Mesodermal cell (in vitro differentiated cells): ENCODE measurements at regions not wholly inside any gene's neighbourhood (a gene's known extent, or its start where the extent isn't known, plus 50 kb on each side); places are given as distances from the start of the nearest gene placed in this dataset.
"Not testable (repeated sequence)": the region's sequence is repeated elsewhere in the genome, so short reads cannot be mapped to it uniquely, and the experiment has no call there.

Experiments used
- H3K27ac ChIP-seq: 2 replicates; pipeline ENCODE4 v1.7.0; 2013; ENCODE audit warnings: mild to moderate bottlenecking, low read depth, low read length, moderate library complexity; ENCODE audit not compliant: severe bottlenecking
- H3K36me3 ChIP-seq: 2 replicates; pipeline ENCODE4 v1.7.1; 2013; ENCODE audit warnings: mild to moderate bottlenecking, low read length, moderate library complexity; ENCODE audit not compliant: control insufficient read depth, insufficient read depth
- H3K4me1 ChIP-seq: one replicate; pipeline ENCODE4 v1.7.1; 2013; ENCODE audit warnings: mild to moderate bottlenecking, low read length; ENCODE audit not compliant: insufficient read depth, control insufficient read depth, poor library complexity, severe bottlenecking
- H3K4me3 ChIP-seq: 2 replicates; pipeline ENCODE4 v1.7.0; 2013; ENCODE audit warnings: low read length, control low read depth, mild to moderate bottlenecking; ENCODE audit not compliant: insufficient read depth, poor library complexity, severe bottlenecking; ENCODE audit errors: extremely low read depth
- H3K9me3 ChIP-seq: 2 replicates; pipeline ENCODE4 v1.7.1; 2013; ENCODE audit warnings: mild to moderate bottlenecking, low read length, moderate library complexity; ENCODE audit not compliant: control insufficient read depth
- WGBS, 2 experiments: methylation state at CpG; one replicate each; pipeline ENCODE4 v1.1.5; 2013; ENCODE audit warnings: missing lambda C conversion rate in 2 of 2; ENCODE audit not compliant: insufficient coverage in 2 of 2; 5-methylcytosine and 5-hydroxymethylcytosine counted together

- no peaks in the 10 kb centered on the region for H3K9me3 ChIP-seq
- no peak overlapping the region for H3K4me3 ChIP-seq
- H3K4me1 ChIP-seq: no peaks in the 10 kb centered on the region
- H3K36me3 ChIP-seq: no peaks in the 10 kb centered on the region
- no peak overlapping the region for H3K27ac ChIP-seq
- WGBS, 2 experiments: 100% methylated on average over 1 of the region's 4 CpGs; no CpG with 5 or more reads in 1 of the 2 experiments
These were observed 1622.5 kb downstream of the REEP3 start for GRCh38 chr10:65143723-65144122.

GRCh38 chr10:65149878-65150277 is 1628.7 kb downstream of the REEP3 start:
- 80% methylated on average over 1 of the region's 1 CpG; no CpG with 5 or more reads in 1 of the 2 experiments for WGBS, 2 experiments
- Histone ChIP-seq H3K4me3 (no peak overlapping the region), H3K9me3 (no peaks in the 10 kb centered on the region), H3K27ac (no peak overlapping the region), H3K36me3 (no peaks in the 10 kb centered on the region), H3K4me1 (no peaks in the 10 kb centered on the region)

- Histone ChIP-seq H3K4me3 (no peak overlapping the region), H3K4me1 (no peaks in the 10 kb centered on the region), H3K9me3 (no peaks in the 10 kb centered on the region), H3K36me3 (no peaks in the 10 kb centered on the region), H3K27ac (no peak overlapping the region)
- WGBS, 2 experiments: 95 to 100% methylated on average over 2 of the region's 4 CpGs
These were observed 1645.1 kb downstream of the REEP3 start for GRCh38 chr10:65166272-65166671.

GRCh38 chr10:65172249-65172648 is 1651.0 kb downstream of the REEP3 start:
- H3K27ac ChIP-seq: no peak overlapping the region
- H3K4me3 ChIP-seq: no peak overlapping the region
- no peaks in the 10 kb centered on the region for H3K4me1 ChIP-seq
- 100% methylated on average over 1 of the region's 2 CpGs for WGBS, 2 experiments
- H3K36me3 ChIP-seq: no peaks in the 10 kb centered on the region
- no peaks in the 10 kb centered on the region for H3K9me3 ChIP-seq

- 90 to 93% methylated on average over 3 to 7 of the region's 7 CpGs for WGBS, 2 experiments
- no peaks in the 10 kb centered on the region for H3K9me3 ChIP-seq
- no peak overlapping the region for H3K4me3 ChIP-seq
- H3K4me1 ChIP-seq: no peaks in the 10 kb centered on the region
- no peak overlapping the region for H3K27ac ChIP-seq
- H3K36me3 ChIP-seq: no peaks in the 10 kb centered on the region
These were observed 1655.8 kb downstream of the REEP3 start for GRCh38 chr10:65176994-65177393.

- WGBS, 2 experiments: no CpG with 5 or more reads among the region's 1 CpG
- Histone ChIP-seq H3K9me3 (no peaks in the 10 kb centered on the region), H3K4me3 (no peak overlapping the region), H3K27ac (no peak overlapping the region), H3K4me1 (no peaks in the 10 kb centered on the region), H3K36me3 (no peaks in the 10 kb centered on the region)
These were observed 1662.0 kb downstream of the REEP3 start for GRCh38 chr10:65183236-65183635.

- H3K27ac ChIP-seq, H3K4me3 ChIP-seq, H3K9me3 ChIP-seq, H3K36me3 ChIP-seq, H3K4me1 ChIP-seq: not testable (repeated sequence)
- no CpG with 5 or more reads among the region's 1 CpG for WGBS, 2 experiments
These were observed 1665.5 kb downstream of the REEP3 start for GRCh38 chr10:65186668-65187067.

GRCh38 chr10:65194126-65194525 is 1672.9 kb downstream of the REEP3 start:
- Histone ChIP-seq H3K9me3 (no peaks in the 10 kb centered on the region), H3K27ac (no peak overlapping the region), H3K4me3 (no peak overlapping the region), H3K36me3 (no peaks in the 10 kb centered on the region), H3K4me1 (peaks cover 4% of the 10 kb centered on the region)
- WGBS, 2 experiments: 77 to 88% methylated on average over 4 to 6 of the region's 7 CpGs

- no peak overlapping the region for H3K4me3 ChIP-seq
- peaks cover 4% of the 10 kb centered on the region for H3K4me1 ChIP-seq
- no peaks in the 10 kb centered on the region for H3K36me3 ChIP-seq
- no peaks in the 10 kb centered on the region for H3K9me3 ChIP-seq
- 100% methylated on average over 1 of the region's 2 CpGs; no CpG with 5 or more reads in 1 of the 2 experiments for WGBS, 2 experiments
- H3K27ac ChIP-seq: no peak overlapping the region
These were observed 1673.4 kb downstream of the REEP3 start for GRCh38 chr10:65194555-65194954.

GRCh38 chr10:65196111-65196510 is 1674.9 kb downstream of the REEP3 start:
- Histone ChIP-seq H3K4me1 (peaks cover 4% of the 10 kb centered on the region), H3K9me3 (no peaks in the 10 kb centered on the region), H3K27ac (no peak overlapping the region), H3K36me3 (no peaks in the 10 kb centered on the region), H3K4me3 (no peak overlapping the region)
- no CpG with 5 or more reads among the region's 1 CpG for WGBS, 2 experiments

- H3K4me1 ChIP-seq: peaks cover 4% of the 10 kb centered on the region
- H3K36me3 ChIP-seq: no peaks in the 10 kb centered on the region
- no peaks in the 10 kb centered on the region for H3K9me3 ChIP-seq
- no CpG with 5 or more reads among the region's 1 CpG for WGBS, 2 experiments
- no peak overlapping the region for H3K27ac ChIP-seq
- no peak overlapping the region for H3K4me3 ChIP-seq
These were observed 1676.7 kb downstream of the REEP3 start for GRCh38 chr10:65197935-65198334.
